ENCODE measurements at regions not wholly inside any gene's neighbourhood (a gene's known extent, or its start where the extent isn't known, plus 50 kb on each side); places are given as distances from the start of the nearest gene placed in this dataset.

DNA sequence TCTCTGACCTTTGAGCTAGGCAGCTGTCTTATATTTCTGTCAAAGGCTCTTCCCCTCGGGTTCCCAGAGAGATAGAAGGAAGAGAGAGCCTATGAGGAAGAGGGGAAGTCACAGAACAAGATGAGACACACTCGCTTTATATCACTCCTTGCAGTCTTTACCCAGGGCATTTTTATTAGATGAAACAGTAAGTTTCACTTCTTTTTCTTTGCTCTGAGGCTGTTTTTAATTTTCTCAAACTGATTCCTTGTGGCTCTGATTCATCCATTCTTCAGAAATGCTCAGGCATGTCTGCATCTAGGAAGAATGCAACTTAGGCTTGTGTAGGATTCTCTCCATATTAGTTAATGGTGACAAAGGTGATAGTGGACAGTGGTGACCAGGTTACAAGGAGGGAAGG is 132.9 kb upstream of the CHD1 start:
- 31 to 35% methylated on average over 2 of the region's 2 CpGs for WGBS, 2 donors
- Histone ChIP-seq H3K4me3 (no peak overlapping the region), H3K27ac (ENCODE audit: low read depth in 1 of 2, low read length in 1 of 2) (no peak overlapping the region), H3K36me3 (ENCODE audit: control insufficient read depth in 4 of 4, insufficient read depth in 4 of 4, low read length in 4 of 4) (no peaks in the 10 kb centered on the region), H3K9me3 (ENCODE audit: control insufficient read depth in 4 of 4, insufficient read depth in 3 of 4, low read length in 3 of 4) (peaks cover 0 to 1% (median 0%) of the 10 kb centered on the region in 4 donors), H3K9ac (ENCODE audit: insufficient read depth in 1 of 2, low read length in 2 of 2) (no peak overlapping the region), H3K4me1 (ENCODE audit: control insufficient read depth in 5 of 5, insufficient read depth in 5 of 5, low read length in 5 of 5) (peaks cover 0 to 1% (median 0%) of the 10 kb centered on the region in 5 donors), H3K27me3 (ENCODE audit: control insufficient read depth in 3 of 3, insufficient read depth in 3 of 3, low read length in 2 of 3) (no peaks in the 10 kb centered on the region)
- ATAC-seq (ENCODE audit: insufficient read depth, low FRiP score) (no peak), DNase-seq (peak in 1 of 3 donors; percentile 9)
- TF ChIP-seq, protein P1, sequence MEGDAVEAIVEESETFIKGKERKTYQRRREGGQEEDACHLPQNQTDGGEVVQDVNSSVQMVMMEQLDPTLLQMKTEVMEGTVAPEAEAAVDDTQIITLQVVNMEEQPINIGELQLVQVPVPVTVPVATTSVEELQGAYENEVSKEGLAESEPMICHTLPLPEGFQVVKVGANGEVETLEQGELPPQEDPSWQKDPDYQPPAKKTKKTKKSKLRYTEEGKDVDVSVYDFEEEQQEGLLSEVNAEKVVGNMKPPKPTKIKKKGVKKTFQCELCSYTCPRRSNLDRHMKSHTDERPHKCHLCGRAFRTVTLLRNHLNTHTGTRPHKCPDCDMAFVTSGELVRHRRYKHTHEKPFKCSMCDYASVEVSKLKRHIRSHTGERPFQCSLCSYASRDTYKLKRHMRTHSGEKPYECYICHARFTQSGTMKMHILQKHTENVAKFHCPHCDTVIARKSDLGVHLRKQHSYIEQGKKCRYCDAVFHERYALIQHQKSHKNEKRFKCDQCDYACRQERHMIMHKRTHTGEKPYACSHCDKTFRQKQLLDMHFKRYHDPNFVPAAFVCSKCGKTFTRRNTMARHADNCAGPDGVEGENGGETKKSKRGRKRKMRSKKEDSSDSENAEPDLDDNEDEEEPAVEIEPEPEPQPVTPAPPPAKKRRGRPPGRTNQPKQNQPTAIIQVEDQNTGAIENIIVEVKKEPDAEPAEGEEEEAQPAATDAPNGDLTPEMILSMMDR (IDR thresholded peaks at IDR 0.05; ENCODE audit: control extremely low read depth, extremely low read depth): no peak

DNA sequence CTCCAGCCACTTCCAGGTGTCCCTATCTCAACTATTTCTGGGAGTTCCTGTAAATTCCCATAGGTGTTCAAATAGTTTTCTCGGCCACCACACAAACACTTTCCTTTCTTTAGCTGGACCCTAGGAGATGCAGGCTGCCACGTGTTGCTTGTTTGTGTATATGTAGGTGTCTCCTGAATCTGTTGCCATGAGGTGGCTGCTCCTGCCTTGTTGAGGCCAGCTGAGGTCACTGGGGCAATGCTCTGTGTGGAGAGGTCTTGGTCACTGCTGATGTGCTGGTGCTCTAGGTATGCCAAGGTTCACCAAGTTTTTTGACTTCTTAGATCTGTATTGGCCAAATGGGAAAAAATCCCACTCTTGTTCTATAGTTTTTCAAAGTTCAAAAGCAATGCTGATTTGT is 132.5 kb upstream of the CHD1 start:
- Histone ChIP-seq H3K4me3 (no peak overlapping the region), H3K4me1 (ENCODE audit: control insufficient read depth in 5 of 5, insufficient read depth in 5 of 5, low read length in 5 of 5) (peaks cover 0 to 1% (median 0%) of the 10 kb centered on the region in 5 donors), H3K27ac (ENCODE audit: low read depth in 1 of 2, low read length in 1 of 2) (no peak overlapping the region), H3K9ac (ENCODE audit: insufficient read depth in 1 of 2, low read length in 2 of 2) (no peak overlapping the region), H3K27me3 (ENCODE audit: control insufficient read depth in 3 of 3, insufficient read depth in 3 of 3, low read length in 2 of 3) (no peaks in the 10 kb centered on the region), H3K36me3 (ENCODE audit: control insufficient read depth in 4 of 4, insufficient read depth in 4 of 4, low read length in 4 of 4) (no peaks in the 10 kb centered on the region), H3K9me3 (ENCODE audit: control insufficient read depth in 4 of 4, insufficient read depth in 3 of 4, low read length in 3 of 4) (peaks cover 0 to 1% (median 0%) of the 10 kb centered on the region in 4 donors)
- TF ChIP-seq, protein P1 (IDR thresholded peaks at IDR 0.05; ENCODE audit: control extremely low read depth, extremely low read depth): no peak
- WGBS, 2 donors: 62 to 79% methylated on average over 2 of the region's 2 CpGs
- ATAC-seq (ENCODE audit: insufficient read depth, low FRiP score) (no peak), DNase-seq (no peak)

DNA sequence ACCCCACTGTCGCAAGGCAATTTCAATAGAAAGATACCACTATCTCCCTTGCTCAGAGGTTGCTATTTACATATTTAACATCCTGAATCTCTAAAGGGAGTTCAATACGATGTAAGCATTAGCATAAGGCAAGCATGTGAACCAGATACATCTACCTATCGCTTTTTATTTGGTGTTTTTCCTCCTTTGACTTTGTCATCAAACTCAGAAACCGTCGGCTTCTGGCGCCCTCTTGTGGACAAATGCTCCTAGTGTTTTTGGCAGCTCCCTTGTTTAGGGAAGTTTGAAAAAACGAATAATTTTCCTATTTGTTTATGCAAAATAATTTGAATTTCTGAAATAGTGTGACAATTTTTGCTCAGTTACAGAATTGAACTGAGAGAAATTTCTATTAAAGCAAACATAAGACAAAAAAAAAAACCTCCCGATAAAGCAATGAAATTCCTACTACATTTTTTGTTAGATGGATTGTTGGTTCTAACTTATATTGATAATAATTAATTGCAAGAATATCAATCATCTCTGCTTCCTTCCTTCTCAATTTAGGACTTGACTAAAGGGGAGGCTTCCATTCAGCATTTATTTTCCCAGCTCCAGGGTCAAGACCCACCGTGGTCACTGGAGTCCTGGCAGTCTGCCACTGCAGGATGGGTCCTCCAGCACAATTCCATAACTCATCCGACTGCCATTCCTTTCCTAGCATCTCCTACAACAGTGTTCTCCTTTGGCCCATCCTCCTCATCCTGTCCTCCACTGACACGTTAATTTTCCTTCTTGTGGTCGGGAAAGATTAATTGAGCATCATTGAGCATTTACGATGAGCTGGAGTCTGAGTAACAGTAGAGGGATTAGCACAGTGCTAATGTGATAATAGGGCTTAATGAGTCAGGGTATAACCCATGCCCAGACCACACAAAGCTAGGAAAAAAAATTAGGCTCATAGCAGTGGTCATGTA is 131.8 kb upstream of the CHD1 start:
- Histone ChIP-seq H3K36me3 (ENCODE audit: control insufficient read depth in 4 of 4, insufficient read depth in 4 of 4, low read length in 4 of 4) (no peaks in the 10 kb centered on the region), H3K9ac (ENCODE audit: insufficient read depth in 1 of 2, low read length in 2 of 2) (no peak overlapping the region), H3K4me1 (ENCODE audit: control insufficient read depth in 5 of 5, insufficient read depth in 5 of 5, low read length in 5 of 5) (peaks cover 0 to 1% (median 0%) of the 10 kb centered on the region in 5 donors), H3K4me3 (no peak overlapping the region), H3K27me3 (ENCODE audit: control insufficient read depth in 3 of 3, insufficient read depth in 3 of 3, low read length in 2 of 3) (no peaks in the 10 kb centered on the region), H3K27ac (ENCODE audit: low read depth in 1 of 2, low read length in 1 of 2) (no peak overlapping the region), H3K9me3 (ENCODE audit: control insufficient read depth in 4 of 4, insufficient read depth in 3 of 4, low read length in 3 of 4) (peaks cover 0 to 1% (median 0%) of the 10 kb centered on the region in 4 donors)
- TF ChIP-seq, protein P1 (IDR thresholded peaks at IDR 0.05; ENCODE audit: control extremely low read depth, extremely low read depth): peak; percentile 76
- DNase-seq: peak; percentile 69 to 77 (median 71)
- no peak for ATAC-seq (ENCODE audit: insufficient read depth, low FRiP score)
- WGBS, 2 donors: 26 to 36% methylated on average over 13 of the region's 13 CpGs

All from lung (tissue), 11 donors.